ENCODE measurements at regions not wholly inside any gene's neighbourhood (a gene's known extent, or its start where the extent isn't known, plus 50 kb on each side); places are given as distances from the start of the nearest gene placed in this dataset.

DNA sequence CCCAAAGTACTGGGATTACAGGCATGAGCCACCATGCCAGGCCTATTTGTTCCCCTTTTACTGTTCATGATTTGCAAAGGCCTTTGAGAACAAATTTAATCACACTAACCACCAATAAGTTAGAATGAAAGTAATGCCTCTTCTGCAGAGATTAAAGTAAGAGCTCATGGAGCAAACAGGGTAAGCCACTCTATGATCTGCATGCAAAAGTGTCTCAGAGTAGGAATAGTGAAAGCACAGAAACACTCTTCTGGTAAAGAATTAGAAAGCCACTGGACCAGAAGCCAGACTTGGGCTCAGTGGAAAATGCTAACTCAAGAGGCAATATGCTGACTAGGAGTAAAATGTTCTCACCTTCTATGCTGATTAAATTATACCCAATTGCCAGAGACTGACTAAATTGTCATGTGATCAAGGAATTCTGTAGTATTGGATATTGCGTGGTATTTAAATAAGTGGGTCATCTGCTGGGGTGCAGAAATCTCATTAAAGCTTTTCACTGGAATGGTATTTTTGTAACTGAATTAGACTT, 235.3 kb upstream of the ERBB4 start:
- WGBS = 100% methylated on average over 1 of the region's 1 CpG
- Histone ChIP-seq H3K27ac (ENCODE audit: low read depth, low read length) (no peak overlapping the region), H3K27me3 (ENCODE audit: insufficient read depth, low read length) (no peaks in the 10 kb centered on the region), H3K9me3 (ENCODE audit: insufficient read depth, low read depth, low read length) (no peaks in the 10 kb centered on the region), H3K4me3 (ENCODE audit: low read length) (no peak overlapping the region), H3K36me3 (ENCODE audit: insufficient read depth, low read length) (no peaks in the 10 kb centered on the region), H3K4me1 (ENCODE audit: insufficient read depth, low read length) (peaks cover 5% of the 10 kb centered on the region; the same call in 1 of the 2 replicates), H3K9ac (ENCODE audit: low read depth, low read length) (no peak overlapping the region)

- no peaks in the 10 kb centered on the region for H3K36me3 ChIP-seq (ENCODE audit: insufficient read depth, low read length)
- H3K9ac ChIP-seq (ENCODE audit: low read depth, low read length) = no peak overlapping the region
- H3K9me3 ChIP-seq (ENCODE audit: insufficient read depth, low read depth, low read length) = no peaks in the 10 kb centered on the region
- no peak overlapping the region for H3K27ac ChIP-seq (ENCODE audit: low read depth, low read length)
- no peaks in the 10 kb centered on the region for H3K4me1 ChIP-seq (ENCODE audit: insufficient read depth, low read length)
- H3K4me3 ChIP-seq (ENCODE audit: low read length) = no peak overlapping the region
- H3K27me3 ChIP-seq (ENCODE audit: insufficient read depth, low read length) = no peaks in the 10 kb centered on the region
- 90% methylated on average over 3 of the region's 3 CpGs for WGBS
Measured at GRCh38 chr2:212770240-212770639, 231.6 kb upstream of the ERBB4 start.

DNA sequence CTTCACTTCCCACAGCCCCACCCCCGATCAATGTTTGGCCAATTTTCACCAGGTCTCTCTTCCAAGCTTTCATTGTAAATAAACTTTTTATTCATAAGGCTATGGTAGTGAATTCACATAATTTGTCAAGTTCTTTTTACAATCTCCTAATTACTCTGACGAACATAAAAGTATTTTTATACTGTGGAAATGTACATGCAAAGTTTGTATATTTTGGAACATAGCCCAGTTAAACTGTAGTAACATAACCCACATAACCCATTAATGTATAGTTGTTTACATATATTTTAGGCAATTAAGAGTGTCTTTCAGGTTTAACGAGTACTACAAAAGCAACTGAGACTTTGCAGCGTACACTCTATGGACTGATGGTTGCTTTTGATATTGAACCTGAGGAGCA, 228.3 kb upstream of the ERBB4 start:
- WGBS = 96% methylated on average over 3 of the region's 4 CpGs
- Histone ChIP-seq H3K4me1 (ENCODE audit: insufficient read depth, low read length) (no peaks in the 10 kb centered on the region), H3K36me3 (ENCODE audit: insufficient read depth, low read length) (no peaks in the 10 kb centered on the region), H3K9ac (ENCODE audit: low read depth, low read length) (no peak overlapping the region), H3K4me3 (ENCODE audit: low read length) (no peak overlapping the region), H3K27ac (ENCODE audit: low read depth, low read length) (no peak overlapping the region), H3K27me3 (ENCODE audit: insufficient read depth, low read length) (no peaks in the 10 kb centered on the region), H3K9me3 (ENCODE audit: insufficient read depth, low read depth, low read length) (no peaks in the 10 kb centered on the region)

- no peak overlapping the region for H3K9ac ChIP-seq (ENCODE audit: low read depth, low read length)
- 46% methylated on average over 2 of the region's 2 CpGs for WGBS
Measured at GRCh38 chr2:212752730-212753351, 214.2 kb upstream of the ERBB4 start.

DNA sequence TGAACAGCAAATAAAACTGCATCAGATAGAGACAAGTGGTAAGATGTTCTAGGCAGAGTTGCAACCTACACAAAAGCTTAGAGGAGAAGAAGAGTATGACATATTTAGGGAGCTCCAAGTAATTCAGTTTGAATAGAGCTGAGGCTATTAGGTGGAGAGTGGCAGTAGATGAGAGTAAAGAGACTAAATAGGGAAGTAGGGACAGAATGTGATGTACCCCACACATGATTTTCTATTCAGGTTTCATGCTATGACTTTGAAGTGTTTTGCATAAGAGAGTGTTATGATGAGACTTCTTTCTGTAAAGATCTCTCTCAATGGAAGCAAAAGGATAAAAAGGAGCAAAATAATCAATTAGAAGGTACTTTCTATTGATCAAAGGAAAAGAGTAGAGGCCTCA, 206.8 kb upstream of the ERBB4 start:
- no peak overlapping the region for H3K4me3 ChIP-seq (ENCODE audit: low read length)

More at GRCh38 chr2:212752730-212753351, 214.2 kb upstream of the ERBB4 start:
- Histone ChIP-seq H3K36me3 (ENCODE audit: insufficient read depth, low read length) (no peaks in the 10 kb centered on the region), H3K4me3 (ENCODE audit: low read length) (no peak overlapping the region), H3K9me3 (ENCODE audit: insufficient read depth, low read depth, low read length) (peaks cover 30% of the 10 kb centered on the region), H3K27me3 (ENCODE audit: insufficient read depth, low read length) (no peaks in the 10 kb centered on the region), H3K4me1 (ENCODE audit: insufficient read depth, low read length) (no peaks in the 10 kb centered on the region; the same call in 1 of the 2 replicates), H3K27ac (ENCODE audit: low read depth, low read length) (peak overlapping the region; percentile 76)

GRCh38 chr2:212737392-212738172, 199.0 kb upstream of the ERBB4 start:
- WGBS = over 99% methylated on average over 3 of the region's 4 CpGs

More for the DNA sequence above, 206.8 kb upstream of the ERBB4 start:
- no peaks in the 10 kb centered on the region for H3K9me3 ChIP-seq (ENCODE audit: insufficient read depth, low read depth, low read length)
- H3K9ac ChIP-seq (ENCODE audit: low read depth, low read length) = no peak overlapping the region
- no peaks in the 10 kb centered on the region for H3K27me3 ChIP-seq (ENCODE audit: insufficient read depth, low read length)
- no peaks in the 10 kb centered on the region for H3K4me1 ChIP-seq (ENCODE audit: insufficient read depth, low read length)
- no peak overlapping the region for H3K27ac ChIP-seq (ENCODE audit: low read depth, low read length)
- H3K36me3 ChIP-seq (ENCODE audit: insufficient read depth, low read length) = no peaks in the 10 kb centered on the region

DNA sequence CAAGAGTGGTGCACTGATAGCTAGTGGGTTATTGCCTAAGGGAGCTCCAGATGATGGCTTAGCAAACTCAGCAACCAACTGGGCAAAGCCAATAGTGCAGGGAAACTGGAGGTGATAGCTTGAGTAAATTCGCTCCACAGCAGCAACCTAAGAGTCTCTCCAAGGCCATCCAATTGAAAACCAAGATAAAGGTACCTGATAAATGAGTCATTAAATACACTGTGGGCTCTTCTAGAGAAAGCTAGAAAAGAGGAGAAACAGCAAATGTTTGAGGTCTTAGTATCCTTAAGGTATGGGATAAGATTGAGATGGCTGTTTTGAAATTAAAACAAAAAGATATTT, 197.8 kb upstream of the ERBB4 start:
- Histone ChIP-seq H3K4me1 (ENCODE audit: insufficient read depth, low read length) (no peaks in the 10 kb centered on the region), H3K9me3 (ENCODE audit: insufficient read depth, low read depth, low read length) (no peaks in the 10 kb centered on the region), H3K27ac (ENCODE audit: low read depth, low read length) (no peak overlapping the region), H3K36me3 (ENCODE audit: insufficient read depth, low read length) (no peaks in the 10 kb centered on the region), H3K27me3 (ENCODE audit: insufficient read depth, low read length) (no peaks in the 10 kb centered on the region), H3K4me3 (ENCODE audit: low read length) (no peak overlapping the region), H3K9ac (ENCODE audit: low read depth, low read length) (no peak overlapping the region)
- 100% methylated on average over 1 of the region's 1 CpG for WGBS

More at GRCh38 chr2:212737392-212738172, 199.0 kb upstream of the ERBB4 start:
- Histone ChIP-seq H3K27me3 (ENCODE audit: insufficient read depth, low read length) (no peaks in the 10 kb centered on the region), H3K4me3 (ENCODE audit: low read length) (no peak overlapping the region), H3K9ac (ENCODE audit: low read depth, low read length) (no peak overlapping the region), H3K9me3 (ENCODE audit: insufficient read depth, low read depth, low read length) (no peaks in the 10 kb centered on the region), H3K36me3 (ENCODE audit: insufficient read depth, low read length) (no peaks in the 10 kb centered on the region), H3K4me1 (ENCODE audit: insufficient read depth, low read length) (no peaks in the 10 kb centered on the region), H3K27ac (ENCODE audit: low read depth, low read length) (no peak overlapping the region)

DNA sequence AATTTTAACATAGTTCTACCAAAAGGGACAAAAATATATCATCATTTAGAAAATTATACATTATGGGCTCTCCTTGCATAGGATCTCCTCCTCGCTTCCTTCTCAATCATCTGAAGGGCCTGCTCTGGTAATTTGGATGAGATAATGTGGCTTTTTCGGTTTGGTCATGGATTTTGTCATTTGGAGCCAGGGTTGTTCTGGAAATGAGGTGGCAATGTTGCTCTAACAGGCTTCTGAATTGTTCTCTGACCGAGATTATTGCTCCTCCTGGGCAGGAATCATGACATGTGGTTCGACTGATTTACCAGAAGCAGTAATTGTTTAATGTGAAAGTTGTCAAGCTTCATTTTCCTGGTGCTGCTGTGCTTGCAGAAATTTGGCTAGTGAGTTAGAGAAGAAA, 194.7 kb upstream of the ERBB4 start:
- Histone ChIP-seq H3K27me3 (ENCODE audit: insufficient read depth, low read length) (no peaks in the 10 kb centered on the region), H3K4me1 (ENCODE audit: insufficient read depth, low read length) (no peaks in the 10 kb centered on the region), H3K27ac (ENCODE audit: low read depth, low read length) (no peak overlapping the region), H3K9ac (ENCODE audit: low read depth, low read length) (no peak overlapping the region), H3K4me3 (ENCODE audit: low read length) (no peak overlapping the region), H3K9me3 (ENCODE audit: insufficient read depth, low read depth, low read length) (no peaks in the 10 kb centered on the region), H3K36me3 (ENCODE audit: insufficient read depth, low read length) (no peaks in the 10 kb centered on the region)
- WGBS = 91% methylated on average over 4 of the region's 4 CpGs

- Histone ChIP-seq H3K9me3 (ENCODE audit: insufficient read depth, low read depth, low read length) (no peaks in the 10 kb centered on the region), H3K36me3 (ENCODE audit: insufficient read depth, low read length) (no peaks in the 10 kb centered on the region), H3K4me3 (ENCODE audit: low read length) (no peak overlapping the region), H3K4me1 (ENCODE audit: insufficient read depth, low read length) (no peaks in the 10 kb centered on the region), H3K27ac (ENCODE audit: low read depth, low read length) (no peak overlapping the region), H3K9ac (ENCODE audit: low read depth, low read length) (no peak overlapping the region), H3K27me3 (ENCODE audit: insufficient read depth, low read length) (no peaks in the 10 kb centered on the region)
- 98% methylated on average over 2 of the region's 3 CpGs for WGBS
Measured at GRCh38 chr2:212732860-212733259, 194.3 kb upstream of the ERBB4 start.

DNA sequence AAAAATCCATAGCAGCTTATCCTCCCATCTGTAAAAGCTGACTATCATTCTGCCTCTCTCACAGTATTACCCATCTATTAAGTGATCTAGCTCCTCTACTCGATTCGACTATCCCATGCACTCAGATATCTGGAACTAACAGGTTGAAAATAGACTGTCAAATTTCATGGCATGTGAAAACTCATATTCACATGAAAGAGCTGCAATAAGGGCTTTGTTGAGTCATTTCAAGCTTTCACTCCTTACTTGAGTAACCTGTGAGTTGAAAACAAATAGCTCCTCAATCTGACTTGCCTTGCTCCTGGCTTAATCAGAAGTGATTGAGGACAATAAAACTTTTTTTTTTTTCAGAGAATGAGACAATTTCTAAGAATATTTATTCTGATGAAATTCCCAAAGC, 192.4 kb upstream of the ERBB4 start:
- no peaks in the 10 kb centered on the region for H3K36me3 ChIP-seq (ENCODE audit: insufficient read depth, low read length)
- H3K4me1 ChIP-seq (ENCODE audit: insufficient read depth, low read length) = no peaks in the 10 kb centered on the region
- 100% methylated on average over 2 of the region's 2 CpGs for WGBS
- H3K9me3 ChIP-seq (ENCODE audit: insufficient read depth, low read depth, low read length) = no peaks in the 10 kb centered on the region
- no peak overlapping the region for H3K9ac ChIP-seq (ENCODE audit: low read depth, low read length)
- H3K27ac ChIP-seq (ENCODE audit: low read depth, low read length) = no peak overlapping the region
- H3K27me3 ChIP-seq (ENCODE audit: insufficient read depth, low read length) = no peaks in the 10 kb centered on the region
- H3K4me3 ChIP-seq (ENCODE audit: low read length) = no peak overlapping the region

DNA sequence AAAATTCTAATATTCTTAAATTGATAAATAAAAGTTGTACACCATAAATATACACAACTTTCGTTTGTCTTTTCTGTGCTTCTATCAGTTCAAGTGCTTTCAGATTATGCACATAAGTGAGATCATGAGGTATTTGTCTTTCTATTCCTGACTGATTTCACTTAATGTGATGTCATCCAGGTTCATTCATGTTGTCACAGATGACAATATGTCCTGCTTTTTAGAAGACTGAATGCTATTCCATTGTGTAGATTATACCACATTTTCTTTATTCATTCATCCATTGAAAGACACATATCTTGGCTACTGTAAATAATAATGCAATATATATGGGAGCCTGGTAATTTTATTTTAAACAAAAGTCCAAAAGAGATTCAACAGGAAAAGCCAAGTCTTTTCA, 190.1 kb upstream of the ERBB4 start:
- peaks cover 3% of the 10 kb centered on the region; the same call in 1 of the 2 replicates for H3K9me3 ChIP-seq (ENCODE audit: insufficient read depth, low read depth, low read length)
- no peaks in the 10 kb centered on the region for H3K36me3 ChIP-seq (ENCODE audit: insufficient read depth, low read length)
- no peak overlapping the region for H3K9ac ChIP-seq (ENCODE audit: low read depth, low read length)
- WGBS = 100% methylated on average over 1 of the region's 1 CpG
- no peak overlapping the region for H3K4me3 ChIP-seq (ENCODE audit: low read length)
- no peaks in the 10 kb centered on the region for H3K27me3 ChIP-seq (ENCODE audit: insufficient read depth, low read length)
- H3K27ac ChIP-seq (ENCODE audit: low read depth, low read length) = no peak overlapping the region
- no peaks in the 10 kb centered on the region for H3K4me1 ChIP-seq (ENCODE audit: insufficient read depth, low read length)
